B cell (primary cell): ENCODE measurements at regions not wholly inside any gene's neighbourhood (a gene's known extent, or its start where the extent isn't known, plus 50 kb on each side); places are given as distances from the start of the nearest gene placed in this dataset.

Source experiments
- ATAC-seq: fragments of 200-7000 bp; cut with Tn5 transposase; one replicate; pipeline ENCODE4 v1.10.0; 2021; ENCODE audit warnings: low read depth, mild to moderate bottlenecking, moderate number of reproducible peaks, moderate library complexity
- CTCF ChIA-PET: fragments of 350-600 bp; sonication (Branson Sonifier 250); formaldehyde crosslinking; loops from one replicate; lab custom pipeline; 2021; ENCODE audit warnings: antibody characterized with exemption, inconsistent platforms; lab: Charles Lee
- POLR2A ChIA-PET: fragments of 350-600 bp; sonication (Branson Sonifier 250); formaldehyde crosslinking; loops from one replicate; lab custom pipeline; 2021; ENCODE audit warnings: antibody characterized with exemption; lab: Charles Lee
- DNase-seq: peaks from one replicate; pipeline ENCODE4 v3.0.0; 2013
- H2AFZ ChIP-seq: 2 replicates; pipeline ENCODE4 v1.6.1; 2012; ENCODE audit warnings: mild to moderate bottlenecking, low read depth, low read length; ENCODE audit not compliant: insufficient read depth, poor library complexity, severe bottlenecking
- H3K27ac ChIP-seq, 2 donors: 1 replicate in 1 of 2; 2 replicates in 1 of 2; pipeline ENCODE4 v1.5.1; 2012 to 2013; ENCODE audit warnings: low read length in 2 of 2, mild to moderate bottlenecking in 2 of 2, moderate library complexity in 1 of 2
- H3K27me3 ChIP-seq, 4 experiments: fragments of 200-600 bp in 1 of 4; sonication (generic) in 1 of 4; replicated peaks in 1 of 4; 1 replicate in 2 of 4; 2 replicates in 2 of 4; pipeline versions ENCODE4 v1.6.1 to v1.7.0; 2013 to 2016; ENCODE audit warnings: low read length in 3 of 4, mild to moderate bottlenecking in 2 of 4, mixed read lengths in 1 of 4, moderate library complexity in 1 of 4; ENCODE audit not compliant: insufficient read depth in 4 of 4, control insufficient read depth in 3 of 4; ENCODE audit errors: control extremely low read depth in 1 of 4
- H3K36me3 ChIP-seq, 2 experiments: replicated peaks in 1 of 2; 1 replicate in 1 of 2; 2 replicates in 1 of 2; pipeline versions ENCODE4 v1.6.1 to v1.7.1; 2013; ENCODE audit warnings: low read length in 1 of 2; ENCODE audit not compliant: insufficient read depth in 2 of 2, control insufficient read depth in 1 of 2; ENCODE audit errors: control extremely low read depth in 1 of 2, extremely low read depth in 1 of 2
- H3K4me1 ChIP-seq, 2 donors: fragments of 200-600 bp in 1 of 2; sonication (generic) in 1 of 2; 1 replicate in 1 of 2; 2 replicates in 1 of 2; pipeline versions ENCODE4 v1.5.1 to v1.6.1; 2013 to 2017; ENCODE audit warnings: low read length in 2 of 2; ENCODE audit not compliant: control insufficient read depth in 2 of 2, insufficient read depth in 2 of 2
- H3K4me2 ChIP-seq: replicated peaks from 2 replicates; pipeline ENCODE3; 2012; ENCODE audit warnings: mild to moderate bottlenecking, low read depth, low read length; ENCODE audit not compliant: poor library complexity, severe bottlenecking
- H3K4me3 ChIP-seq, 5 experiments: fragments of 200-600 bp in 1 of 5; sonication (generic) in 1 of 5; 1 replicate in 3 of 5; 2 replicates in 2 of 5; pipeline versions ENCODE4 v1.5.1 to v1.7.0; 2011 to 2016; ENCODE audit warnings: low read length in 4 of 5, mild to moderate bottlenecking in 4 of 5, low read depth in 2 of 5, control low read depth in 1 of 5, moderate library complexity in 1 of 5; ENCODE audit not compliant: insufficient read depth in 1 of 5; ENCODE audit errors: control extremely low read depth in 1 of 5, extremely low read depth in 1 of 5
- H3K79me2 ChIP-seq: fragments of 200-600 bp; sonication (generic); one replicate; pipeline ENCODE4 v1.6.0; 2016; ENCODE audit warnings: low read length; ENCODE audit not compliant: control insufficient read depth, insufficient read depth
- H3K9ac ChIP-seq: fragments of 200-600 bp; sonication (generic); 2 replicates; pipeline ENCODE4 v1.6.1; 2017; ENCODE audit warnings: mild to moderate bottlenecking, low read length, moderate library complexity
- H3K9me3 ChIP-seq, 3 donors: one replicate each; pipeline versions ENCODE4 v1.6.1 to v1.7.1; 2013; ENCODE audit warnings: low read length in 2 of 3; ENCODE audit not compliant: control insufficient read depth in 2 of 3, insufficient read depth in 1 of 3; ENCODE audit errors: control extremely low read depth in 1 of 3
- H4K20me1 ChIP-seq: 2 replicates; pipeline ENCODE4 v1.6.0; 2012; ENCODE audit warnings: mild to moderate bottlenecking, low read length; ENCODE audit not compliant: insufficient read depth, control insufficient read depth, poor library complexity, severe bottlenecking
- H3K27ac Mint-ChIP-seq: one replicate; pipeline ENCODE4 v1.8.0; 2021; ENCODE audit warnings: mixed read lengths
- H3K27me3 Mint-ChIP-seq: one replicate; pipeline ENCODE4 v1.8.0; 2021; ENCODE audit warnings: mixed read lengths
- H3K4me1 Mint-ChIP-seq: one replicate; pipeline ENCODE4 v1.8.0; 2021; ENCODE audit warnings: mixed read lengths
- H3K4me3 Mint-ChIP-seq: one replicate; pipeline ENCODE4 v1.8.0; 2021; ENCODE audit warnings: mixed read lengths
- H3K9me3 Mint-ChIP-seq: one replicate; pipeline ENCODE4 v1.8.0; 2022; ENCODE audit warnings: mixed read lengths; ENCODE audit not compliant: insufficient read depth
- CTCF ChIP-seq: fragments of 200-600 bp; IDR thresholded peaks from one replicate; pipeline ENCODE4 v1.8.0; 2022; ENCODE audit warnings: antibody characterized with exemption, mild to moderate bottlenecking
- EZH2 ChIP-seq: IDR thresholded peaks from 2 replicates; pipeline ENCODE4 v1.6.1; 2012; ENCODE audit warnings: borderline replicate concordance, low read depth, mild to moderate bottlenecking, moderate library complexity, low read length; ENCODE audit not compliant: insufficient read depth, poor library complexity, severe bottlenecking
- WGBS: methylation state at CpG from one replicate; pipeline ENCODE4 v1.1.5; 2013; ENCODE audit warnings: missing lambda C conversion rate; ENCODE audit not compliant: insufficient coverage; 5-methylcytosine and 5-hydroxymethylcytosine counted together
- intact Hi-C: fragments of 100-400 bp; cut with micrococcal nuclease; formaldehyde crosslinking; loops from one replicate; pipeline ENCODE4 v1.10.0; 2022

- no peaks in the 10 kb centered on the region for H3K36me3 ChIP-seq
- H3K9me3 ChIP-seq: no peaks in the 10 kb centered on the region
- no peak overlapping the region for H3K4me3 ChIP-seq
- CTCF ChIA-PET: no interaction called here
- H4K20me1 ChIP-seq: no peaks in the 10 kb centered on the region
- no peak overlapping the region for H2AFZ ChIP-seq
- H3K27ac ChIP-seq: no peak overlapping the region
- no peak overlapping the region for H3K4me3 Mint-ChIP-seq
- H3K9me3 Mint-ChIP-seq: peaks cover 7% of the 10 kb centered on the region
- no peak overlapping the region for H3K4me2 ChIP-seq
- no peaks in the 10 kb centered on the region for H3K27me3 ChIP-seq
- no peaks in the 10 kb centered on the region for H3K27me3 Mint-ChIP-seq
- no peaks in the 10 kb centered on the region for H3K4me1 ChIP-seq
- WGBS: 83% methylated on average over 3 of the region's 4 CpGs
- TF ChIP-seq CTCF (no peak), EZH2 (no peak)
- POLR2A ChIA-PET: no interaction called here
- DNase-seq (no peak), ATAC-seq (no peak)
- no peaks in the 10 kb centered on the region for H3K79me2 ChIP-seq
- H3K9ac ChIP-seq: no peak overlapping the region
- H3K27ac Mint-ChIP-seq: no peak overlapping the region
- no peaks in the 10 kb centered on the region for H3K4me1 Mint-ChIP-seq
- intact Hi-C loops: no loop called here
Observed at GRCh38 chr5:63768221-63768620, 194.0 kb downstream of the HTR1A start.

- Histone ChIP-seq H3K36me3 (no peaks in the 10 kb centered on the region), H2AFZ (no peak overlapping the region), H3K27ac (no peak overlapping the region), H3K4me3 (no peak overlapping the region), H3K79me2 (no peaks in the 10 kb centered on the region), H3K9ac (no peak overlapping the region), H4K20me1 (no peaks in the 10 kb centered on the region), H3K9me3 (no peaks in the 10 kb centered on the region), H3K4me2 (no peak overlapping the region), H3K4me1 (no peaks in the 10 kb centered on the region), H3K27me3 (no peaks in the 10 kb centered on the region)
- POLR2A ChIA-PET: no interaction called here
- 94% methylated on average over 3 of the region's 5 CpGs for WGBS
- no peak for DNase-seq
- no peak for ATAC-seq
- H3K4me1 Mint-ChIP-seq: no peaks in the 10 kb centered on the region
- no peak overlapping the region for H3K4me3 Mint-ChIP-seq
- no peaks in the 10 kb centered on the region for H3K9me3 Mint-ChIP-seq
- TF ChIP-seq CTCF (no peak), EZH2 (no peak)
- H3K27ac Mint-ChIP-seq: no peak overlapping the region
- no peaks in the 10 kb centered on the region for H3K27me3 Mint-ChIP-seq
- intact Hi-C loops: no loop called here
- CTCF ChIA-PET: no interaction called here
Observed at GRCh38 chr5:63760965-63761364, 201.3 kb downstream of the HTR1A start.
